ENCODE measurements at regions not wholly inside any gene's neighbourhood (a gene's known extent, or its start where the extent isn't known, plus 50 kb on each side); places are given as distances from the start of the nearest gene placed in this dataset.
A peak's percentile ranks its signal among the peaks of the same experiment; 100 is the strongest.
"Not testable (repeated sequence)": the region's sequence is repeated elsewhere in the genome, so short reads cannot be mapped to it uniquely, and the experiment has no call there.

DNA sequence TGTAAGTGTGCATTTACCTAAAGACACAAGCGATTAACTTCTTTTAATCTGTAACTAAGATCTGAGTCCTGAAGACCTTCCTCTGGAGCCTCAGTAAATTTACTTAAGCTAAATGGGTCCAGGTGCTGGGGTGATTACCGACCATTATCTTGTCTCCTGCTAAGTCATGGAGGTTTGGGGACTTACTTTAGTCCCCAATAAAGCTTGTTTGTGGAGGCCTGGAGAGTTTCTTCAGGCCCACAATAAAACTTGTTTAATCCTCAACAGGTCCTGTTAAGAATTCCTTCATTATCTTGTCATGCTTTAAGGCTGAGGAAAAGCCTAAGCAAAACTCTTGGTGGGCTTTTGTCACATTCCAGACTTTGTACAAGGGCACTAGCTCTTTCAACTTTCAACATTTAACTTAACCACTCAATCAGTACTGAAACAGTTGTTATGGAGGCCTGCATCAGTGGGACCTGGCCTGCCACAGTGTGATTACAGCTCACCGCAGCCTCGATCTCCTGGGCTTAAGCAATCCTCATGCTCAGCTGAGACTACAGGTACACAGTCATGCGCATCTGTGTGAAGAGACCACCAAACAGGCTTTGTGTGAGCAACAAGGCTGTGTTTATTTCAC, 84.0 kb downstream of the FMO4 start:
- DNase-seq: no peak

DNA sequence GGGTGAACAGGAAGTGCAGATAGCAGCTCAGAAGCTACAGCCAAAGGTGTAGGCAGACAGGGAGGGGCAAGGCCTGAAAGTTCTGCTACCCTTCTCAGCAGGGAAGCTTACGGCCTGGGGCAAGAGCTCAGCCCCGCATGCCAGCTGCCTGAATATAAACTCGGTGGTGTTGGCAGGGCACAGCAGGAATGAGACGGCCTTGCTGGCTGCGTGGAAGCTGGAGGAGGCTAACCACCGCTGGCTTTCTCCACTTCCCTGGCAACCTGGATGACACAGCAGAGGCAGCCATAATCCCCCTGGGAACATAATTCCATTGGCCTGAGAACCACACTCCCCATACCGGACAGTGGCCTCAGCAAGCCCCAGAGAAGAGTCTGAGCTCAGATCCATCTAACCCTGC, 81.9 kb upstream of the PRRC2C start:
- DNase-seq: no peak

DNA sequence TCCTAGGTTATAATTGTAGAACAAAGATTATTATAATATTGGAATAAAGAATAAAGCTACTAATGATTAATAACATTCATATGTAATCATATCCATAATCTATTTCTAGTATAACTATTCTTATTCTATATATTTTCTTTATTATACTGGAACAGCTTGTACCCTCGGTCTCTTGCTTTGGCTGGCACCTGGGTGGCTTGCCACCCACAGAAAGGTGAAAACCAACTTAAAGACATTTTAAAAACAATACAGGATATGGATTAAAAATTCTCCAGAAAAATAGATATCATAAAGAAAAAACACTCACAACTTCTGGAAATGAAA, 80.0 kb upstream of the PRRC2C start:
- DNase-seq: no peak

DNA sequence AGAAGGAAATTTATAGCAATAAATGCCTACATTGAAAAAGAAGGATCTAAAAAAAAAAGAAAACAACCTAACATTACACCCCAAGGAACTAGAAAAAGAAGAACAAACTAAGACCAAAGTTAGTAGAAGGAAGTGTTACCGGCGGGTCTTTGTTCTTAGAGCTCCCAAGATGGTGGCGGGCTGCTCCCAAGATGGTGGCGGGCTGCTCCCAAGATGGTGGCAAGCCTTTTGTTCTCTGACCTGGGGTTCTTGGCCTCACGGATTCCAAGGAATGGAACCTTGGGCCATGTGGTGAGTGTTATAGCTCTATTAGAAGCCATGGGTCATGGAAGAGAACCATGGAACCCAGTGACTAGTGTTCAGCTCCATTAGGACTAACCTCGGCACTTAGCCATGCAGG, 71.8 kb upstream of the PRRC2C start:
- DNase-seq: not testable (repeated sequence)

DNA sequence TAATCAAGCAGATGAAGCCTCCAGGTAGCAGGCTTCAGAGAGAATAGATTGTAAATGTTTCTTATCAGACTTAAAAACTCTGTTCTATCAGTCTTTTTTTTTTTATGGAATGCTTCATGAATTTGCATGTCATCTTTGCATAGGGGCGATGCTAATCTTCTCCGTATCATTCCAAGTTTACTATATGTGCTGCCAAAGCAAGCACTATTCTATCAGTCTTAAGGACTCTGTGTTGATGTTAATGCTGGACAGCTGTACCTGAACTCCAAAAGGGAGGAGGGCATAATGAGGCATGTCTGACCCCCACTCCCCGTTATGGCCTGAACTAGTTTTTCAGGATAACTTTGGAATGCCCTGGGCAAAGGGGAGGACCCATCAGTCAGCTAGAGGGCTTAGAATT, 66.8 kb upstream of the PRRC2C start:
- DNase-seq: no peak

DNA sequence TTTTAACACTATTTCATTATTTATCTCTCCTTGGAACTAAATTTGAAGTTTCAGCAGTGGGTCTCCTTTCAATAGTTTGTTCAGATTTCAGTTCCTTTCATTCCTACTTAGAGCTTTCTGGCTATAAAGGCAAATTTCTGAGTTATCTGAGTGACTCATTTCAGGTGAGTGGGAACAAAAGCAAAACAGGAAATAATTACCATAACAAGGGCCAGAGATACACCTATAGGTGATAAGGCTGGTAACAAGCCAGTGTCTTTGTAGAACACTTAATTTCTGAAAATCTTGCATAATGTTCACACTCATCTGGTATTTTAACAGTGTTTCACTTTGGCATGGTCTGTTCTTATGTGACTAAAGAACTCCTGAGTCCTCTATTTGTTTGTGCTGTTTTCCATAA, 64.5 kb upstream of the PRRC2C start:
- DNase-seq: no peak

DNA sequence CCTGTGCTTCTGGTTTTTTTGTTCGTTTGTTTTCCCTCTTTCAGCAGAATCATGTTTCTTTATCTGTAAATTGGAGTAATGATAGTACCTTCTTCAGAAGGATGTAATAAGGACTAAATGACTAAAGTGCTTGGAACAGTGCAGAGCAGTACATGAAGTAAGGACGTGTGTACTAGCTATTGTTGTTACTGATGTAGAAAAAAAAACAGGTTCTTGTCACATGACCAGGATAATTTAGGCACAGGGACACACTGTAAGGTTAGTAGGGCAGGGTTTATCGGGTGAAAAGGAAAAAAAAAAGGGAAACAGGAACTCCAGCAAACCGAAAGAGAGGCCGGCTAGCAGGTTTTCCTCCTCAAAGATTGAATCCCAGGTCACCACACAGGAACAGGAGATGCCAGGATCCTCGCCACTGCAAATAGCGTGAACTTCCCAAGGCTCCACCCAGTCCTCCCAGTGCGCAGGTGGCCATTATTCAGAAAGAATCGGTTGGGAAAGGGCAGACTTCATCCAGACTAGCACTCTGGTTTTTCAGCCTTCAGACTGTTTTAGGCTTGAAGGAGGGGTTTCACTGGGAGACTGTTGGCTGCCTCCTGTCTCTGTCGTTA, 63.8 kb upstream of the PRRC2C start:
- DNase-seq: no peak

DNA sequence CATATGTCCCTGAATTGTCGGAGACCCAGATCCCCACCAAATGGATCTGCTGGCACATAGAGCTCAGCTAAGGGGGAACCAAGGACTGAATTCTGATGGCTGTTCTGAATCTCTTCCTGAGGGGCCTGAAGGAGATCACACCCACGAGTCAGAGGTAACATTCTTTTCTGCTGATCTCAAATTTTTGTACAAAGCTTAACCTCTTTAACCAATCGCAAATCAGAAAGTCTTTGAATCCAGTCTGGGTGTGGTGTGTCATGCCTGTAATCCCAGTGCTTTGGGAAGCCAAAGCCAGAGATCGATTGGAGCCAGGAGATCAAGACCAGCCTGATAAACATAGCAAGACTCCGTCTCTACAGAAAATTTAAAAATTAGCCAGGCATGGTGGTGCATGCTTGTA, 62.8 kb upstream of the PRRC2C start:
- DNase-seq: no peak

DNA sequence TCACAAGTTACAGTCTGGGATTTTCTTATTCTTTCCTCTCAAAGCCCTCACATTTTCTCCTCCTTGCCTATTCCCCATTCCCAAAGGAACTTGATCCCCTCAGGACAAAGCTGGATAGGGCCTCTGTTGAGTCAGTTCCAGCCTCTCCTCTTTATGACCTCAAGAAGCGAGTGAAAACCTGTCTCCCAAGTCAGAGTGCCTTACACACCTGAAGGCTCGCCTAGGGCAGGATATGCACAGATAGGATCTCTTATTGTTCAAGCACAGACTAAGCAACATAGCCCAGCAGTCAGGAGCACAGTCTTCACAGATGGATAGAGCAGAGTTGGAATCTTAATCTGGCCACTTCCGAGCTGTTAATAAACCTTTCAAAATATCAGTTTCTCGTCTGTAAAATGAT, 60.8 kb upstream of the PRRC2C start:
- no peak for DNase-seq

DNA sequence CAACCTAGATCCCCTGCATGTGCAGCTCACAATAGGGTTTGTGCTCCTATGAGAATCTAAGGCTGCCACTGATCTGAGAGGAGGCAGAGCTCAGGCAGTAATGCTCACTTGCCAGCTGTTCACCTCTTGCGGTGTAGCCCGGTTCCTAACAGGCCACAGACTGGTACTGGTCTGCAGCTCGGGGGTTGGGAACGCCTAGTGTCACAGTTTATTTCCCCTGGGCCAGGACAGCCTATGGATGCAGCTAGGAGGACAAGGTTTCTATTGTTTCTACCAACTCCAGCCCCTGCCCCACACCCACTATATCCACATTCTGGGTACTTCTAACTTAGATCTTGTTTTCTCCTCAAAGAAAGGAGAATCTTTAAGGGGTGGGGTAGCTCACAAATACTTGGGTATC, 58.7 kb upstream of the PRRC2C start:
- DNase-seq: no peak

DNA sequence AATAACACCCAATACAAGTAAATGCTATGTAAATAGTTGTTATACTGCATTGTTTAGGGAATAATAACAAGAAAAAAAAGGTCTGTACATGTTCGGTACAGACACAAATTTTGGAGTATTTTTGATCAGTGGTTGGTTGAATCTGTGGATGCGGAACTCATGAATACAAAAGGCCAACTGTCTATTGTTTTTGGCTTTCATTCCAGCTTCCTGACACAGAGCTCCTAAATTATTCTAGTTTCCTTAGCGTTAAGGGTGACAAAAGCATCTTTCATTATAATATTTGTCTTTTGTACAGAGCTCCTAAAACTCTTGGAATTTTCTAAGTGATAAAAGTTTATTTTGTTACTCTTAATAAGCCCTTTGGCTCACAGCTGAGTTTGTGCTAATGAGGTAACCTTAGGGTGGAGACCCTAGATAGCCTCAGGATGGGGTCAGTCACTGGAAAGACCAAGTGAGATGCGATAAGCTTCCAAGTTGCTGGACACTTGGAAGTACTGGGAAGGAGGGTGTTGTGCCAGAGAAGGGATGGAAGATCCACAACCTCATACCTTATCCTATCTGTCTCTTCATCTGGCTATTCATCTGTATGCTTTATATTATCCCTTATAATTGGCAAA, 57.4 kb upstream of the PRRC2C start:
- no peak for DNase-seq

DNA sequence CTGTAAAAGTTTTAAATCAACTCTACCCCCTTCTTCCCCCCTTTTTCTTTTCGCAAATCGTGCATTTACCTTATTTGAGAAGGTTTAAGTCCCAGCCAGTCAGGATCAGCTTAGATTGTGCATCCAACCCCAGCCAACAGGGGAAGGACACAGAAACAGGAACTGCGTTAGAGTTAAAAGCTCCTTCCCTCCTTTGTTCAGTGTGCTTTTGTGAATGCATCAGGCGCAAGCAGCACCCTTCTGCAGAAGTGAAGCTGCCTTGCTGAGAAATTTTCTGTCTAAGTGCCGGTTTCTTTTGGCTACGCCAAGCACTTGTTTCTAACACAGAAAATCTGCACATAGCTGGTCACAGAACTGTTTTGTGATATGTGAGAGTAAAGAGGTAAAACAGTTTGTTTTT, 56.2 kb upstream of the PRRC2C start:
- no peak for DNase-seq

DNA sequence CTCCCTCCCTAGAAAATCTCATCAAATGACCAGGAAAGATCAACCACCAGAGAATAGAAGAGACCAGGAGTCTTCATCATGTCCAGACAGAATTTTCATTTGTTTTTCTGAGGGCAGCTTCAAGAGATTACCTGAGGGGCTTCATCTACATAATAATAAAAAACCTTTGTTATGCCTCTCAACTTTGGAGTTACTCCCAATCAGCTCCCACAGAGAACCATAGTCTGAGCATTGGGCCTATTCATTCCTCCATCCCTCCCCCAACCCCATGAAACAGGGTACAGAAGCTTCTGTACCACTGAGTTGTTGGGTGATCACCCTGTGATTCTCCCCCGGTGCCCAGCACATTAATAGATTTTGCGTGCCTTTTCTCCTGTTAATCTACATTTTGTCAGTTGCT, 53.3 kb upstream of the PRRC2C start:
- no peak for DNase-seq

DNA sequence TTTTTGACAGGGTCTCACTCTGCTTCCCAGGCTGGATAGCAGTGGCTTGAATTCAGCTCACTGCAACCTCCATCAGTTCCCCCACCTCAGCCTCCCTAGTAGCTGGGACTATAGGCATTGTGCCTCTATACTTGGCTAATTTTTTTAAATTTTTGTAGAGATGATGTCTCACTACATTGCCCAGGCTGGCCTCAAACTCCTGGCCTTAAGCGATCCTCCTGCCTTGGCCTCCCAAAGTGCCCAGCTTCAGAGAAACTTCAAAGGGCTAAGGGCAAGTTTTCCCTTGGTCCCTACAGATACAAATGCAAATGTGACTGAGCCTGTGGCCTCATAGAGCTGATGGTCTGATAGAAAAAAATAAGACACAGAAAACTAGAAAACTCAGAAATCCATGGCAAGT, 52.9 kb upstream of the PRRC2C start:
- DNase-seq: no peak

DNA sequence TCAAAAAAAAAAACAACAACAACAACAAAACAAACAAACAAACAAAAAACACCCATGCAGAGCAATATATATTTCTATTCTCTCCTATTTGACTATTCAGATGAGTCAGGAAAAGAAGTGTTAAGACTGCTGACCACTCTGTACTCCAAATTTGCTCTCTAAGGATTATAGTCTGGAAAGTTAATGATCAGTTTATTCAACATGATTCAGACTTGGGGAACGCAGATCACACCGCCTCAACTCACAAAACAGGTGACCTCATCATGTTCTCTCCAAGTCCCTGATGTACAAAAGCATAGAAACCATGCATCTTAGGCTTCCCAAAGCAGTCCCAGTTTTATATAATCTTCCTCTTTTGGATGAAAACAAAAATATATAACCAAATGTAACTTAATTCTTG, 51.9 kb upstream of the PRRC2C start:
- DNase-seq: no peak

DNA sequence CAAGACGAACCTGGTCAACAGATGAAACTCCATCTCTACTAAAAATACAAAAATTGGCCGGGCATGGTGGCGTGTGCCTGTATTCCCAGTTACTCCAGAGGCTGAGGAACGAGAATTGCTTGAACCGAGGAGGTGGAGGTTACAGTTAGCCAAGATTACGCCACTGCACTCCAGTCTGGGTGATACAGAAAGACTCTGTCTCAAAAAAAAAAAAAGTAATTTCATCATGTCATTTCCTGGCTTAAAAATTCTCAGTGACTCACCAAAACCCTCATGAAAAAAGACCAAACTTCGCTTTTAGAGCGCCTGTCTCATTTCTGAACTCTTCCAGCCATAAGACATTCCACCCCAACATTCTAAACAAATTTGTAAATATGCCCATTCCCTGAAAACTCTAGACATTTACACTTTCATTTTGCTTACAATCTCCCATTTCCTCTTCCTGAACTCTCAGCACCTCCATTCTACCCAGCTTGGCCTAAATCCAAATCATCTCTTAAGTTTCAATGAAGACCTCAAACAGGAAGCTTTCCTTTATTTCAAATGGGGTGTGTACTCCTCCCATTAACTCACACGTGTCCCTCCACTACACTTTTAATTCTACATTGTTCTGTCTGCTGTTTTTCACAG, 50.5 kb upstream of the PRRC2C start:
- DNase-seq: peak; percentile 5
